Pancreas (tissue), 10 donors: ENCODE measurements at regions not wholly inside any gene's neighbourhood (a gene's known extent, or its start where the extent isn't known, plus 50 kb on each side); places are given as distances from the start of the nearest gene placed in this dataset.

Experiments used
- ATAC-seq, 4 donors: fragments of 200-7000 bp; cut with Tn5 transposase; one replicate each; pipeline versions ENCODE4 v1.8.0 to v1.9.1; 2020; ENCODE audit warnings: mild to moderate bottlenecking in 4 of 4, moderate library complexity in 4 of 4
- DNase-seq, 6 donors: peaks; one replicate each; pipeline ENCODE4 v3.0.0-alpha.2; 2020
- FAIRE-seq: peaks from 2 replicates; lab custom pipeline; 2012; peaks lifted over from hg19 to GRCh38; lab: Jason Lieb, UNC
- H3K27ac ChIP-seq, 4 donors: fragments of 200-600 bp; sonication (generic); 1 replicate in 3 of 4; 2 replicates in 1 of 4; pipeline versions ENCODE4 v1.5.0 to v1.8.0; 2020
- H3K27me3 ChIP-seq, 4 donors: fragments of 200-600 bp; one replicate each; pipeline ENCODE4 v1.8.0; 2021
- H3K36me3 ChIP-seq, 3 donors: fragments of 200-600 bp; sonication (generic) in 1 of 3; one replicate each; pipeline versions ENCODE4 v1.5.0 to v1.8.0; 2020 to 2021
- H3K4me1 ChIP-seq, 3 donors: fragments of 200-600 bp; one replicate each; pipeline ENCODE4 v1.8.0; 2021
- H3K4me3 ChIP-seq, 4 donors: fragments of 200-600 bp; sonication (generic) in 2 of 4; one replicate each; pipeline versions ENCODE4 v1.5.0 to v1.8.0; 2020 to 2021
- H3K9me3 ChIP-seq, 4 donors: fragments of 200-600 bp; one replicate each; pipeline ENCODE4 v1.8.0; 2021
- CTCF ChIP-seq, 4 donors: fragments of 200-600 bp; sonication (generic) in 3 of 4; IDR thresholded peaks; one replicate each; pipeline versions ENCODE4 v1.5.0 to v1.8.0; 2021; ENCODE audit warnings: antibody characterized with exemption in 4 of 4
- WGBS, 2 donors: extraction: QIAGEN DNeasy Blood & Tissue Kit; methylation state at CpG; one replicate each; pipeline ENCODE4 v1.1.7; 2013; 5-methylcytosine and 5-hydroxymethylcytosine counted together
- intact Hi-C, 3 donors: fragments of 100-400 bp; cut with DNase I; formaldehyde crosslinking; loops; one replicate each; pipeline versions ENCODE4 v1.11.1 to v1.14.2; 2022
- donor health status: healthy with polysubstance abuse.
- donor health status: DM: no; HTN: no; CAD: no; lungs with moderate emphysema.
- donor health status: DM: no; HTN: no; CAD: no.
- donor health status: control.
- donor health status: control.
- donor health status: Bipolar disorder and iron deficiency.
- donor health status: DM: yes; HTN: yes; CAD: no.
- donor health status: DM: no; HTN: no; CAD: no.
- donor health status: DM: no; HTN: no; CAD: no.
- donor health status: DM: yes; HTN: yes; CAD: no.

DNA sequence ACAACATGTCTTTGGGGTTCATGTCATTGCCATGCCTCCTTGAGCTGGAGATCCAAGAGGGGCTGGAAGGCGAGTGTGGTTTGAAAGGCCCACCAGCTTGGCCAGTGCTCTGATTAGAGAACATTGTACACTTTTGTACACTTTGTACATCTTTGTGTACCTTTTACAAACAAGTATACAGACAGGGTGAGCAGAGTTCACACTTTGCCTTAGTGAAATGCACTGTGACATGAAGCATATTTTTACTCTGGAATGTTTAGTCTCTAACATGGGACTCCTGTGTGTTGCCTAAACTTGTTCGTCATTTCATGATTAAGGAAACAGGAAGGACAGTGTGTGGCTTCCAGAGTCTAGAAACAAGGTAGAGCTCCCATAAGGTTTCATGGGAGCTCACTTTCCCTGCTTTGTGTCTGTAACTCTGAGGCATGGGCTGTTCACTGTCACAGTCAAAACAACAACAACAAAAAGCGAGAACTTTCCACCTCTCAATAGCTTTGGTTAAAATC is 225.8 kb upstream of the SOX4 start:
- no peaks in the 10 kb centered on the region for H3K4me1 ChIP-seq
- intact Hi-C loops, result no loop called here
- H3K9me3 ChIP-seq, result no peaks in the 10 kb centered on the region
- H3K27ac ChIP-seq, result no peak overlapping the region
- no peaks in the 10 kb centered on the region for H3K36me3 ChIP-seq
- ATAC-seq (no peak), FAIRE-seq (no peak), DNase-seq (no peak)
- no peak overlapping the region for H3K4me3 ChIP-seq
- no peaks in the 10 kb centered on the region for H3K27me3 ChIP-seq
- WGBS, 2 donors, result 92 to 95% methylated on average over 3 of the region's 3 CpGs
- TF ChIP-seq CTCF (IDR thresholded peaks at IDR 0.05), result no peak

GRCh38 chr6:21371061-21371460 is 222.5 kb upstream of the SOX4 start:
- no peaks in the 10 kb centered on the region for H3K36me3 ChIP-seq
- DNase-seq, result no peak
- no peak for ATAC-seq
- FAIRE-seq, result no peak
- no peak overlapping the region for H3K27ac ChIP-seq
- TF ChIP-seq CTCF (IDR thresholded peaks at IDR 0.05), result no peak
- H3K4me3 ChIP-seq, result no peak overlapping the region
- intact Hi-C loops, result no loop called here
- 48 to 54% methylated on average over 1 of the region's 1 CpG for WGBS, 2 donors
- H3K27me3 ChIP-seq, result no peaks in the 10 kb centered on the region
- H3K9me3 ChIP-seq, result no peaks in the 10 kb centered on the region
- H3K4me1 ChIP-seq, result no peaks in the 10 kb centered on the region

DNA sequence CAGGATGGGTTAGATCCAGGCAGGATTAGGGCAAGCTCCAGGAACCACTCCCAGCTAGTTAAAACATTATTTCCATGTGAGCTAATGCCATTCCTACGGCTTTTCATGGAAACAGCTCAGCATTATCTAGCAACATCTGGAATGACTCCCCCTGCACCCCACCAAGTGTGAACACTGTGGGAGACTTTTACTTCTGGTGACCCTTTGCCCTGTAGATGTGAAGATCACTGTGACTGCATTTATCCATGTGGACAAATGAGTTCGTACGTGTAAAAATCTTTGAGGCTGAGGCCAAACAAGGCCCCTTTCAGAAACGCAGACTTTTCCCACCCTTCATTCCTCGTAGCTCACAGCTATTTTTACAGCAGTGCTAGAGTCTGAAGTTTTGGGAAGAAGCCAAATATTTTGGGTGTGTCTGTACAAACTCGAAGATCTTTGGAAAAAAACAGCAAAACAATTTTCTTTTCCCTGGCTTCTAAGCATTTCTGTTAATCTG is 221.8 kb upstream of the SOX4 start:
- Histone ChIP-seq H3K4me1 (no peaks in the 10 kb centered on the region), H3K27me3 (no peaks in the 10 kb centered on the region), H3K27ac (no peak overlapping the region), H3K36me3 (no peaks in the 10 kb centered on the region), H3K9me3 (no peaks in the 10 kb centered on the region), H3K4me3 (no peak overlapping the region)
- TF ChIP-seq CTCF (IDR thresholded peaks at IDR 0.05), result no peak
- DNase-seq (no peak), FAIRE-seq (no peak), ATAC-seq (no peak)
- WGBS, 2 donors, result 61 to 63% methylated on average over 6 of the region's 6 CpGs
- intact Hi-C loops, result no loop called here

DNA sequence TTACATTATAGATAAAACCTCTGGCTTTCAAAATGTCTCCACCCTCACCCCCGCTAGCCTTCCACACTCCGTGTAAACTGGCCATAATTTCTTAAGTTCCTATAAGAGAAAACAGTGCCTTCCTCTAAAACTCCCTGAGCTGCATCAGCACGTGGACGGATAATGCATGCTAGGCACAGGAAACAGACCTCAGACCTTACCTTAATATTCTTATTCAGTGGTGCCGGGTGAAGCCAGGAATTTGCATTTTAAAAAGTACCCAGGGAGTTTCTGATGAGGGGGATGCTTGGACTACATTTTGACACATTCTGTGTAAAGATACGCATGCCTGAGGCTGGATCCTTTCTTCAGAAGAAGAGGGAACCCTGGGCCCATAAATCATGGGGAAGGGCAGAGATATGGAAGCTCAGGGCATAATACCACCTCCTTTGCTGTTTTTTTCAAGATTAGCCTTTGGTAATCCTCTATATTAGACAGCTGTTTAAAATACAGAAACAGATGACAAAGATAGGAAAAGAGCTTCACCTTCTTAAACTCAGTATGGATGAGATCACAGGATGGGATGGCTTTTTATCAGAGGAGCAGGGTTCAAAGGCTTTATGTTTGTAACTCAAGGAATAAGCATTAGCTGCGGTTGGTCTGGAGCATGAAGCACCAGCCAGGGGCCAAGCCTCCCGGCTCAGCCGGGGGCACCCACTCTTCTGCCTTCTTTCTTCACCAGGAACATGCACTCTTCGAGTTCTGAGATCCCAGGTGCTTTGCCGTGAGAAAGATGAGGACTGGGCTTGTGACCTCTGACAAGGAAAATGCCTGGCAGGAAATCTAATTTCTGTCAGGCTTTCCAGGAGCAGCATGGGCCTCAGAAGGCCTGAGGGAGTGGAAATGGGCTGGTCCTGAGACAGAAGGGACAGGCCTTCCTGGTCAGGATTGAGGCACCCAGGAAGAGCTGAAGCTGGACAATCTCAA is 218.1 kb upstream of the SOX4 start:
- intact Hi-C loops, result no loop called here
- H3K4me1 ChIP-seq, result no peaks in the 10 kb centered on the region
- no peak overlapping the region for H3K27ac ChIP-seq
- ATAC-seq (no peak), FAIRE-seq (no peak), DNase-seq (no peak)
- H3K4me3 ChIP-seq, result no peak overlapping the region
- WGBS, 2 donors, result 89% methylated on average over 11 of the region's 11 CpGs
- H3K36me3 ChIP-seq, result no peaks in the 10 kb centered on the region
- no peaks in the 10 kb centered on the region for H3K27me3 ChIP-seq
- TF ChIP-seq CTCF (IDR thresholded peaks at IDR 0.05), result no peak
- no peaks in the 10 kb centered on the region for H3K9me3 ChIP-seq

GRCh38 chr6:21377356-21377755 is 216.2 kb upstream of the SOX4 start:
- 87 to 92% methylated on average over 6 of the region's 6 CpGs for whole genome bisulfite sequencing, 2 donors
- FAIRE-seq, result no peak
- Histone ChIP-seq H3K27ac (no peak overlapping the region), H3K36me3 (no peaks in the 10 kb centered on the region), H3K9me3 (no peaks in the 10 kb centered on the region), H3K27me3 (no peaks in the 10 kb centered on the region), H3K4me1 (no peaks in the 10 kb centered on the region), H3K4me3 (no peak overlapping the region)
- ATAC-seq, result no peak
- DNase-seq, result no peak
- TF ChIP-seq CTCF (IDR thresholded peaks at IDR 0.05), result no peak
- intact Hi-C loops, result no loop called here
